DOHH2 (cell line): ENCODE measurements at regions not wholly inside any gene's neighbourhood (a gene's known extent, or its start where the extent isn't known, plus 50 kb on each side); places are given as distances from the start of the nearest gene placed in this dataset.
"Not testable (repeated sequence)": the region's sequence is repeated elsewhere in the genome, so short reads cannot be mapped to it uniquely, and the experiment has no call there.

Experiments
- H3F3A ChIP-seq: fragments of 200-600 bp; sonication (generic), shearing (Covaris generic); 2 replicates; pipeline ENCODE4 v1.6.0; 2016; ENCODE audit warnings: antibody characterized with exemption, mild to moderate bottlenecking; ENCODE audit not compliant: control insufficient read depth, insufficient read depth
- H3K27ac ChIP-seq: fragments of 200-600 bp; sonication (generic); 2 replicates; pipeline ENCODE4 v1.5.1; 2014; ENCODE audit warnings: low read depth, mild to moderate bottlenecking, low read length, moderate library complexity
- H3K27me3 ChIP-seq: fragments of 200-600 bp; sonication (generic); 2 replicates; pipeline ENCODE4 v1.6.1; 2014; ENCODE audit warnings: mild to moderate bottlenecking, low read length, mixed read lengths; ENCODE audit not compliant: control insufficient read depth
- H3K36me3 ChIP-seq: fragments of 200-600 bp; sonication (generic); 2 replicates; pipeline ENCODE4 v1.6.1; 2014; ENCODE audit warnings: mild to moderate bottlenecking, low read length, moderate library complexity, mixed read lengths; ENCODE audit not compliant: control insufficient read depth
- H3K4me1 ChIP-seq: fragments of 200-600 bp; sonication (generic); 2 replicates; pipeline ENCODE4 v1.6.1; 2014; ENCODE audit warnings: mild to moderate bottlenecking, low read length, mixed read lengths; ENCODE audit not compliant: control insufficient read depth
- H3K4me2 ChIP-seq: fragments of 200-600 bp; sonication (generic); 2 replicates; pipeline ENCODE4 v1.6.0; 2014; ENCODE audit warnings: mild to moderate bottlenecking, low read length, moderate library complexity
- H3K4me3 ChIP-seq: fragments of 200-600 bp; sonication (generic); 2 replicates; pipeline ENCODE4 v1.5.1; 2014; ENCODE audit warnings: mild to moderate bottlenecking, low read length, mixed read lengths
- H3K79me2 ChIP-seq: fragments of 200-600 bp; sonication (generic); 2 replicates; pipeline ENCODE4 v1.6.1; 2014; ENCODE audit warnings: mild to moderate bottlenecking, low read length, mixed read lengths; ENCODE audit not compliant: control insufficient read depth
- H3K9me2 ChIP-seq: fragments of 200-600 bp; sonication (generic); replicated peaks from 2 replicates; pipeline ENCODE4 v1.6.1; 2014; ENCODE audit warnings: mild to moderate bottlenecking, low read length, mixed read lengths; ENCODE audit not compliant: control insufficient read depth
- H3K9me3 ChIP-seq: fragments of 200-600 bp; sonication (generic); 2 replicates; pipeline ENCODE4 v1.6.1; 2014; ENCODE audit warnings: antibody characterized with exemption, low read length, mixed read lengths; ENCODE audit not compliant: control insufficient read depth, insufficient read depth
- H4K20me1 ChIP-seq: fragments of 200-600 bp; sonication (generic); 2 replicates; pipeline ENCODE4 v1.6.0; 2014; ENCODE audit warnings: low read depth, mild to moderate bottlenecking, antibody characterized with exemption, low read length, moderate library complexity; ENCODE audit not compliant: control insufficient read depth, insufficient read depth
- EZH2phosphoT487 ChIP-seq: fragments of 200-600 bp; sonication (generic); IDR thresholded peaks from 2 replicates; pipeline ENCODE4 v1.6.1; 2017; ENCODE audit warnings: borderline replicate concordance, mild to moderate bottlenecking, antibody characterized with exemption, low read length, moderate library complexity, mixed read lengths
- TF ChIP-seq, protein P1 (sequence below): fragments of 200-600 bp; sonication (generic); IDR thresholded peaks from one replicate; pipeline ENCODE4 v1.5.1; 2014; ENCODE audit warnings: antibody characterized with exemption, mild to moderate bottlenecking, low read depth, low read length; ENCODE audit not compliant: poor library complexity, severe bottlenecking

DNA sequence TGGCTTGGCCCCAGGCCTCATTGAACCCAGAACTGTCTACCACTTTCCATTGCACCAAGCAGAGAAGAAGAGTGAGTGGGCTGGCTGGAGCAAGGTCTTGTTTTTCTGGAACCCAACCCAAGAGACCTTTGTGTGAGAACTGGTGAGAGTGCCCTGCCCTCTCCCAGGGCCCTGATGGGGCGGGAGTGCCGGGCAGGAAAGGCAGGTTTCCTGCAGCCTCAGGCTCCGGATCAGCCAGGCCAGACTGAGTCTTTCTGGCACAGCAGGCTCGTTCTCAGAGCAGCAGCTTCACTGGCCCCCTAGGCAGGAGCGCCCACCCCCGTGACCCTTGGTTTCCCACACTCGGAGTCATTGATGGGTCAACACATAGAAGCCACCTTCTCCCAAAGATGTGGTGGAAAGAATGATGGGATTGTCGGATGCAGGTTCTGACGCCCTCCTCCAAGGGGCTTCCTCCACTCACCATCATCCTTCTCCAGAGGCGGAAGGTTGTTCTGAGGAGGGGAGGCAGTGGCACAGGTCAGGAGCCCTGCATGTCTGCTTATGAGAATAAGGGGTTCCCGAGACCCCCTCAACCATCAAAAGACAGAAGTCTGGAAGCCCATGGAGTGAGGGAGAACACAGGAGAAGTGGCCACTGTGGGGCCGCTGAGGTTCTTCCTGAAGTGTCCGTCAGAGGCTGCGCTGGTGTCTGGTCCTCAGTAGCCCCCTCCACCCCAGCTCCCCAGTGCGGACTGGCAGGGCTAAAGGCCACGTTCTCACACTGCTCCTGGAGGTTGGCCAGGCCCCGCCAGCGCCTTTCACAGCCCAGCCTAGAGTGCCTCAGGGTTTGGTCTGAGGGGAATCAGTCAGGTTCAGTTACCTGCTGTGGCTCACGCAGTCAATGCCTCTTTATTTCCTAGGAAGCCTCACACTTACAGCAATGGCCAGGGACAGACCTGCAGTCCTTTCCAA lies 62.8 kb upstream of the LAPTM4A start:
- no peaks in the 10 kb centered on the region for H3K9me2 ChIP-seq
- H4K20me1 ChIP-seq = no peaks in the 10 kb centered on the region
- H3K4me1 ChIP-seq = no peaks in the 10 kb centered on the region
- H3K36me3 ChIP-seq = no peaks in the 10 kb centered on the region
- no peak overlapping the region for H3K4me3 ChIP-seq
- no peak overlapping the region for H3K4me2 ChIP-seq
- H3K27me3 ChIP-seq = 0 out of 2 replicates have a peak, but pooled peaks cover 3% of the 10 kb centered on the region
- no peaks in the 10 kb centered on the region for H3K79me2 ChIP-seq
- H3F3A ChIP-seq = no peaks in the 10 kb centered on the region
- no peak for TF ChIP-seq EZH2phosphoT487
- TF ChIP-seq, protein P1, sequence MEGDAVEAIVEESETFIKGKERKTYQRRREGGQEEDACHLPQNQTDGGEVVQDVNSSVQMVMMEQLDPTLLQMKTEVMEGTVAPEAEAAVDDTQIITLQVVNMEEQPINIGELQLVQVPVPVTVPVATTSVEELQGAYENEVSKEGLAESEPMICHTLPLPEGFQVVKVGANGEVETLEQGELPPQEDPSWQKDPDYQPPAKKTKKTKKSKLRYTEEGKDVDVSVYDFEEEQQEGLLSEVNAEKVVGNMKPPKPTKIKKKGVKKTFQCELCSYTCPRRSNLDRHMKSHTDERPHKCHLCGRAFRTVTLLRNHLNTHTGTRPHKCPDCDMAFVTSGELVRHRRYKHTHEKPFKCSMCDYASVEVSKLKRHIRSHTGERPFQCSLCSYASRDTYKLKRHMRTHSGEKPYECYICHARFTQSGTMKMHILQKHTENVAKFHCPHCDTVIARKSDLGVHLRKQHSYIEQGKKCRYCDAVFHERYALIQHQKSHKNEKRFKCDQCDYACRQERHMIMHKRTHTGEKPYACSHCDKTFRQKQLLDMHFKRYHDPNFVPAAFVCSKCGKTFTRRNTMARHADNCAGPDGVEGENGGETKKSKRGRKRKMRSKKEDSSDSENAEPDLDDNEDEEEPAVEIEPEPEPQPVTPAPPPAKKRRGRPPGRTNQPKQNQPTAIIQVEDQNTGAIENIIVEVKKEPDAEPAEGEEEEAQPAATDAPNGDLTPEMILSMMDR = no peak
- H3K9me3 ChIP-seq = no peaks in the 10 kb centered on the region
- H3K27ac ChIP-seq = no peak overlapping the region

DNA sequence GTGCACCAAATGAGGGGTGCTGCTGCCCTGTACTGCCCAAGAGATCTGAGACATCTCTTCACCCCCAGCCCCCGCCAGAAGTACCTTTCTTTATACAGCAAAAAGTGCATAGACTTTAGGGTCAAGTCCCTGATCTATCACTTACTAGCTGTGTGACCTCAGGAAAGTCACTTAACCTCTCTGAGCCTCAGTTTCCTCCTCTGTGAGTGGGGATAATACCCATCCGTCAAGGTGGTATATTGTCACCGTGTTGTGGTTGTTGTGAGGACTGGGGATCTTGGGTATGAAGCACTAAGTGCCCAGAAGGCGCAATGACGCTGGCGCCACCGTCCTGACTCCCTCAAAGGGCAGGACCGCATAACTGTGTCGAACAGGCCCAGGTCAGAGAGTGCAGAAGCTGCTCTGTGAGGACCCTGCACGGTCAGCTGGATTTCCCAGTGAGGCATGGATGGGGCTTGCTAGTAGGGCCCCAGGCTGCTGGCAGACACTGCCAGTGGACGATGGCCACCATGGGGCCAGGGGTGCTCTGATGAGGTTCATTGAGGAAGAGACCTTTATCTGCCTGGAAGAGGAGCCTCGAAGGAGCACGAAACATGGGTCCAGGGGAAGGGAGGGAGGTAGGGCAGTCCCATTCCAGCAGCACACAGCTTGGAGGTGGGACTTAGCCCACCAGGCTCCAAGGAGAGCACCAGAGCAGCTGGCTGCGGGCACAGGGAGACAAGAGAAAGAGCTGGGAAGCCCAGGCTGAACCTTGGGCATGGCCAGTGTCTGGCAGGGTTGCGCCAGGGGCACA lies 61.8 kb upstream of the LAPTM4A start:
- no peak overlapping the region for H3K27ac ChIP-seq

DNA sequence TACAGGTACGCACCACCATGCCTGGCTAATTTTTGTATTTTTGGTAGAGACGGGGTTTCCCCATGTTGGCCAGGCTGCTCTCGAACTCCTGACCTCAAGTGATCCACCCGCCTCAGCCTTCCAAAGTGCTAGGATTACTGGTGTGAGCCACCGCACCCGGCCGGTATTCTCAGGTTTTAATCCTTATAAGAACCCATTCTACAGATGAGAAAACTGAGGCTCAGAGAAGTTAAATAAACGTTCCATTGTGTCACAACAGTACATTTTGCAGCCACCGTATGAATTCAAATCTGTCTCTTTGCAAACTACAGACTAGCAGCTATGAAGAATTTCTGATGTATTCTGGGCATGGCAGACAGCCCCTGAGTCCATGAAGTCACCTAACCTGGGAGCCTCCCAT lies 60.9 kb upstream of the LAPTM4A start:
- H3K9me3 ChIP-seq, H3K4me1 ChIP-seq, H3K9me2 ChIP-seq, H3K4me3 ChIP-seq, H3K27me3 ChIP-seq, H3F3A ChIP-seq, H3K4me2 ChIP-seq, H3K79me2 ChIP-seq, H3K36me3 ChIP-seq, H3K27ac ChIP-seq, H4K20me1 ChIP-seq: not testable (repeated sequence)

More for the DNA sequence above, 61.8 kb upstream of the LAPTM4A start:
- Histone ChIP-seq H3K79me2 (no peaks in the 10 kb centered on the region), H3F3A (no peaks in the 10 kb centered on the region), H3K4me1 (no peaks in the 10 kb centered on the region), H3K9me3 (no peaks in the 10 kb centered on the region), H3K4me2 (no peak overlapping the region), H3K27me3 (0 out of 2 replicates have a peak, but pooled peaks cover 3% of the 10 kb centered on the region), H3K4me3 (no peak overlapping the region), H3K9me2 (no peaks in the 10 kb centered on the region), H4K20me1 (no peaks in the 10 kb centered on the region), H3K36me3 (no peaks in the 10 kb centered on the region)
- TF ChIP-seq, protein P1 = no peak
- no peak for TF ChIP-seq EZH2phosphoT487
